Tibial nerve (tissue), 3 donors: ENCODE measurements at regions not wholly inside any gene's neighbourhood (a gene's known extent, or its start where the extent isn't known, plus 50 kb on each side); places are given as distances from the start of the nearest gene placed in this dataset.

Experiments used
- CTCF ChIP-seq, 5 experiments: fragments of 200-600 bp in 3 of 5; fragments of 450-650 bp in 2 of 5; sonication (generic) in 3 of 5; IDR thresholded peaks; one replicate each; pipeline ENCODE4 v1.5.1; 2016 to 2019; ENCODE audit warnings: antibody characterized with exemption in 5 of 5, mild to moderate bottlenecking in 3 of 5, moderate library complexity in 2 of 5
- POLR2A ChIP-seq, 2 donors: fragments of 450-650 bp; IDR thresholded peaks; one replicate each; pipeline ENCODE4 v1.6.1; 2017; ENCODE audit warnings: antibody characterized with exemption in 2 of 2, mild to moderate bottlenecking in 2 of 2, moderate library complexity in 2 of 2

- TF ChIP-seq POLR2A (IDR thresholded peaks at IDR 0.05): no peak
- no peak for TF ChIP-seq CTCF (IDR thresholded peaks at IDR 0.05)
Measured at GRCh38 chr2:150669492-150669891, 182.0 kb upstream of the RND3 start.
